HG03558 (cell line): ENCODE measurements at regions not wholly inside any gene's neighbourhood (a gene's known extent, or its start where the extent isn't known, plus 50 kb on each side); places are given as distances from the start of the nearest gene placed in this dataset.

Experiments
- ATAC-seq: cut with Tn5 transposase; IDR thresholded peaks from one replicate; pipeline ENCODE4 v1.9.1; 2021; ENCODE audit warnings: moderate number of reproducible peaks; ENCODE audit not compliant: unreplicated experiment; ENCODE audit errors: extremely low read depth

DNA sequence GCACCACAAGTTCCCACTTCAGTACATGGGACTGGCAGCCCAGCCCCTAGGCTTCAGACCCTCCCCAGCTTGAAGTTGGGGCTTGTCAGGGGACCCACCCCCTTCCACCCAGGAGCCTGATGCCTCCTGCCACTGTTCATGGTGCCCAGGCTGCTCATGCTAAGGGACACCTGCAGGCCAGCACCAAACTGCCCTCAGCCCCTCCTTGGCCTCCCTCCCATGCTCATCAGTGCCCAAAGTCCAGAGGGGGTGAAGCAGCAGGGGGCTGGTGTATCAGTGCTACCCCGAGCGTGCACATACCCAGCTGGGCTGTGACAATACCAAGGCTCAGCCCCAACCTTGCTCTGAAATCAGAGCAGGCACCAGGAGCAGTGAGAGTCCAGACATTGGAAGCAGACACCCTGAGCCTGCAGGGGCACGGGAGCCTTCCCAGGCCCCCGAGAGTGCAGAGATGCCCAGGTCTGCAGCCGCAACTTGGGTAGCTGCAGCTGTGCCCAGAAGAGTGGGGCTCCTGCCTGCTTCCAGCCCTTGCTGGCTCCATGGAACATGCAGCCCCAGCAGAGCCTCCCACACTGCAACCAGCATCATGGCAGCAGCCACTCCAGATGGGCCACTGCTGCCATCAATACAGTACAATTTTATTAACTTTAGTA is 79.0 kb downstream of the MTERF1 start:
- no peak for ATAC-seq

DNA sequence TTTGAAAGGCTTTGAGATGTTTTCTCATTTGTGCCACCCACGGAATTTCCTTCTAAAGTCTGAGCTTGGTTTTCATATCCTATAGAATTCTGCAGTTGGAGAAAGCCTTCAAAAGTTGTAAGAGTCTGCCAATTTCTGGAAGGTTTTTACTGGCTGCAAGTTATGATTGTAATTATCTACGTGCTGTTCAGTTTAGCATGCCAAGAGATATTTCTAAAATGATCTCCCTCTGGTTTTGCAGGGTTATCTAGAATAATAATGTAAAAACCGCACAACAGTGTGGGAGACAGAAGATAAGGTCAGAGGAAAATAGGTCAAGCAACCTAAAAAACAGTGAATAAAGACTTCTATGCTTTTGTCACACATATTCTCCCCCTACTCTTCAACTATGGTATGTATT is 69.3 kb downstream of the MTERF1 start:
- no peak for ATAC-seq

DNA sequence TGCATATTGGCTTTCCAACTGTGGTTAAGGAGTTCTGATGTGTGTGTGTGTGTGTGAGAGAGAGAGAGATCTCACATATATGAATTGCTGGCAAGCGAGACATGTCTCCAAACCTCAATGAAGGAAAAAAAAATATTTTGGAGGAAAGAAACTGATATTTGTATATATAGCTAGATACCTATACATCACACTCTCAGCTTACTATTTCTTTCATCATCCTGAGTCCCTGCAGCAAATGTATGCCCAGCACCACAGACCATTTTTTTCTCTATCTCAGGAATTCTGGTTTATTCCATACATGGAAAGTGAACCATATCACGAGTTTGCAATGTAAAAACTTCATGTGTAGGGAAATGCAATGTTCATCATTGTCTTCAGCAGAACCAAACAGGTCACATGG is 68.9 kb downstream of the MTERF1 start:
- ATAC-seq = no peak

DNA sequence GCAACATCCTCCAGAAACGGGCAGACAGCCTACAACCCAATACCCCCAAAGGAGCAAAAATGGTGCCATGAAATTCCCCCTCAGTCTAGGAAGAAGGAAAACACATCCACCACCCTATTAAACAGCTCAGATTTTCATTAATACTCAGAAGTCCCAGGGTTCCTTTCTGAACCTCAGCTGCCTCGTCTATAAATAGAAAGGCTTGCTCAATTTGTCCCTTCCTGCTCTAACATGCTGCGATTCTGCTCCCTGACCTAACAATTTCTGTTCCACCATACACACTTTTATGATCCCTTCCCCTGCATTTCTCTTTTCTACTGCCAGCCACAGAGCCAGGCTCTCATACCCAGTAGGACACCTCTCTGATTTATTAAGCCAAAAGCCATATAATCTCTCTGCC is 68.1 kb downstream of the MTERF1 start:
- no peak for ATAC-seq

DNA sequence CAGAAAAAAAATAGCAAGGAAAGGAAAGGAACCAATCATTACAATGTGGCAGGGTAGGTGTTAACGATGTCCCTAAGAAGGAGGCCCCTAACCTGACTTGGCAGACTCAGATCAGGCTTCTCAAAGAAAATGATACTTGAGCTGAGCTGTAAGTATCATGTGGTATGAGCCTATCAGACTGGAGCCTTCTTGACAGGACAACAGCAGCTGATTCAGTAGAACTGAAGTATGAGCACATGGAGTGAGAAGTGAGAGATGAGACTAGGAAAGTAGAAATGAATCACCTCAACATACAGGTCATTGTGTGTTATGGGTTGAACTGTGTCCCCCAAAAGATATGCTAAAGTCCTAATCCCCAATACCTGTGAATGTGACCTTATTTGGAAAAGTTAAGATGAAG is 66.3 kb downstream of the MTERF1 start:
- ATAC-seq = peak; percentile 68
